Lung (tissue), 11 donors: ENCODE measurements at regions not wholly inside any gene's neighbourhood (a gene's known extent, or its start where the extent isn't known, plus 50 kb on each side); places are given as distances from the start of the nearest gene placed in this dataset.
"Not testable (repeated sequence)": the region's sequence is repeated elsewhere in the genome, so short reads cannot be mapped to it uniquely, and the experiment has no call there.

Experiments
- ATAC-seq: fragments of 200-7000 bp; cut with Tn5 transposase; one replicate; pipeline ENCODE4 v1.9.1; 2020; ENCODE audit warnings: moderate number of reproducible peaks; ENCODE audit not compliant: insufficient read depth, low FRiP score
- DNase-seq, 3 donors: peaks; one replicate each; pipeline ENCODE4 v3.0.0-alpha.2; 2013 to 2017
- H3K27ac ChIP-seq, 2 donors: one replicate each; pipeline ENCODE4 v1.5.1; 2013; ENCODE audit warnings: mild to moderate bottlenecking in 2 of 2, moderate library complexity in 2 of 2, control low read depth in 1 of 2, inconsistent platforms in 1 of 2, low read depth in 1 of 2, low read length in 1 of 2
- H3K27me3 ChIP-seq, 3 donors: one replicate each; pipeline ENCODE4 v1.5.1; 2013; ENCODE audit warnings: low read length in 2 of 3; ENCODE audit not compliant: control insufficient read depth in 3 of 3, insufficient read depth in 3 of 3
- H3K36me3 ChIP-seq, 4 donors: one replicate each; pipeline ENCODE4 v1.5.1; 2013; ENCODE audit warnings: low read length in 4 of 4, mild to moderate bottlenecking in 1 of 4, moderate library complexity in 1 of 4; ENCODE audit not compliant: control insufficient read depth in 4 of 4, insufficient read depth in 4 of 4
- H3K4me1 ChIP-seq, 5 donors: one replicate each; pipeline ENCODE4 v1.5.1; 2013; ENCODE audit warnings: low read length in 5 of 5, mild to moderate bottlenecking in 2 of 5, moderate library complexity in 1 of 5; ENCODE audit not compliant: control insufficient read depth in 5 of 5, insufficient read depth in 5 of 5
- H3K4me3 ChIP-seq: one replicate; pipeline ENCODE4 v1.5.1; 2013; ENCODE audit warnings: mild to moderate bottlenecking, control low read depth, moderate library complexity
- H3K9ac ChIP-seq, 2 donors: one replicate each; pipeline ENCODE4 v1.5.1; 2013; ENCODE audit warnings: low read length in 2 of 2, control low read depth in 1 of 2; ENCODE audit not compliant: insufficient read depth in 1 of 2
- H3K9me3 ChIP-seq, 4 donors: one replicate each; pipeline ENCODE4 v1.5.1; 2013; ENCODE audit warnings: low read length in 3 of 4, mild to moderate bottlenecking in 1 of 4, moderate library complexity in 1 of 4; ENCODE audit not compliant: control insufficient read depth in 4 of 4, insufficient read depth in 3 of 4
- WGBS, 2 donors: extraction: QIAGEN DNeasy Blood & Tissue Kit; methylation state at CpG; one replicate each; pipeline ENCODE4 v1.1.7; 2013; 5-methylcytosine and 5-hydroxymethylcytosine counted together
- TF ChIP-seq, protein P1 (sequence below): IDR thresholded peaks from 2 replicates; pipeline ENCODE4 v1.5.1; 2012; ENCODE audit warnings: mild to moderate bottlenecking; ENCODE audit errors: control extremely low read depth, extremely low read depth
- donor health status: control.
- donor health status: control.
- donor health status: Bipolar disorder and iron deficiency.
- donor health status: healthy.
- donor health status: DM: yes; HTN: yes; CAD: no.

DNA sequence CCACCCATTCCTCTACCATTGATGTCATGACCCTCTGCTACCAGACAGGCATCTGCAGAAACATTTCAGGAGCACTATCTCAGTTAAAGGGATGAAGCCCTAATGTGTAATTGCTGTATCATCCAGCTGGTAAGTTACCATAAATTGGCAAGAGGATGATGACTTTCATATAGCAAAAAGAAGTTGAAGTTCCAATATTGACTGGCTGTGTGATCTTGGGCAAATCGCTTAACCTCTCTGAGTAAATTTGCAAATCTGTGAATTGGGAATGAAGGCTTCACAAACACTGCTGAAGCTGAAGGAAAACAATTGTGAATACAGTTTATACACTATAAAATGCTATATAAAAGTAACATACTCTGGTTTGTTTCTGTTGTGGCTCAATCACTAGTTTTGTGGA is 89.5 kb upstream of the PHACTR1 start:
- Histone ChIP-seq H3K9me3 (no peaks in the 10 kb centered on the region), H3K27ac (no peak overlapping the region), H3K36me3 (no peaks in the 10 kb centered on the region), H3K9ac (no peak overlapping the region), H3K27me3 (no peaks in the 10 kb centered on the region), H3K4me3 (no peak overlapping the region), H3K4me1 (peaks cover 0 to 2% (median 0%) of the 10 kb centered on the region in 5 donors)
- TF ChIP-seq, protein P1, sequence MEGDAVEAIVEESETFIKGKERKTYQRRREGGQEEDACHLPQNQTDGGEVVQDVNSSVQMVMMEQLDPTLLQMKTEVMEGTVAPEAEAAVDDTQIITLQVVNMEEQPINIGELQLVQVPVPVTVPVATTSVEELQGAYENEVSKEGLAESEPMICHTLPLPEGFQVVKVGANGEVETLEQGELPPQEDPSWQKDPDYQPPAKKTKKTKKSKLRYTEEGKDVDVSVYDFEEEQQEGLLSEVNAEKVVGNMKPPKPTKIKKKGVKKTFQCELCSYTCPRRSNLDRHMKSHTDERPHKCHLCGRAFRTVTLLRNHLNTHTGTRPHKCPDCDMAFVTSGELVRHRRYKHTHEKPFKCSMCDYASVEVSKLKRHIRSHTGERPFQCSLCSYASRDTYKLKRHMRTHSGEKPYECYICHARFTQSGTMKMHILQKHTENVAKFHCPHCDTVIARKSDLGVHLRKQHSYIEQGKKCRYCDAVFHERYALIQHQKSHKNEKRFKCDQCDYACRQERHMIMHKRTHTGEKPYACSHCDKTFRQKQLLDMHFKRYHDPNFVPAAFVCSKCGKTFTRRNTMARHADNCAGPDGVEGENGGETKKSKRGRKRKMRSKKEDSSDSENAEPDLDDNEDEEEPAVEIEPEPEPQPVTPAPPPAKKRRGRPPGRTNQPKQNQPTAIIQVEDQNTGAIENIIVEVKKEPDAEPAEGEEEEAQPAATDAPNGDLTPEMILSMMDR, result no peak
- no peak for DNase-seq
- ATAC-seq, result no peak
- 95 to 97% methylated on average over 1 of the region's 1 CpG for WGBS, 2 donors

DNA sequence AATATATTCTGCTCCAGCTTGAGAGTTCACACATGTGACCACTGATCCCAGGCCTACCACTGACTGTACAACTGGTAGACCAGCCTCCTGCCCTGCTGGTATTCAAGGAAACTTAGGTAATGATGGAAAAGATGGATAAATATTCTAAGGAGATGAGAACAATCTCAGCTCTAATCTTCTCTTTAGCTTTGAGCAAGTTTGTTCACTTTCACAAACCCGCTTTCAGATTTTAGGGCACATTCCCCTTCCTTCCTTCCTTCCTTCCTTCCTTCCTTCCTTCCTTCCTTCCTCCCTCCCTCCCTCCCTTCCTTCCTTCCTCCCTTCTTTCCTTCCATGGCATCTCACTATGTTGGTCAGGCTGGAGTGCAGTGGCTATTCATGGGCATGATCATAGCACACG is 88.2 kb upstream of the PHACTR1 start:
- Histone ChIP-seq H3K36me3 (no peaks in the 10 kb centered on the region), H3K4me1 (no peaks in the 10 kb centered on the region), H3K4me3 (no peak overlapping the region), H3K9ac (no peak overlapping the region), H3K9me3 (no peaks in the 10 kb centered on the region), H3K27me3 (no peaks in the 10 kb centered on the region), H3K27ac (no peak overlapping the region)
- WGBS, 2 donors, result 90 to 94% methylated on average over 2 of the region's 2 CpGs
- DNase-seq, result no peak
- TF ChIP-seq, protein P1, result no peak
- ATAC-seq, result no peak

DNA sequence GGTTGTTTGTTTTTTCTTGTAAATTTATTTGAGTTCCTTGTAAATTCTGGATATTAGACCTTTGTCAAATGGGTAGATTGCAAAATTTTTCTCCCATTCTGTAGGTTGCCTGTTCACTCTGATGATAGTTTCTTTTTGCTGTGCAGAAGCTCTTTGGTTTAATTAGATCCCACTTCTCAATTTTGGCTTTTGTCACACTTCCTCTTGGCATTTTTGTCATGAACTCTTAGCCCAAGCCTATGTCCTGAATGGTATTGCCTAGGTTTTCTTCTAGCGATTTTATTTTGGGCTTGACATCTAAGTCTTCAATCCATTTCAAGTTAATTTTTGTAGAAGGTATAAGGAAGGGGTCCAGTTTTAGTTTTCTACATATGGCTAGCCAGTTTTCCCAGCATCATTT is 82.8 kb upstream of the PHACTR1 start:
- not testable (repeated sequence) for ATAC-seq, H3K36me3 ChIP-seq, H3K27me3 ChIP-seq, H3K9me3 ChIP-seq, H3K4me1 ChIP-seq, H3K4me3 ChIP-seq, DNase-seq, H3K9ac ChIP-seq, H3K27ac ChIP-seq
- WGBS, 2 donors, result 70 to 83% methylated on average over 1 of the region's 1 CpG

DNA sequence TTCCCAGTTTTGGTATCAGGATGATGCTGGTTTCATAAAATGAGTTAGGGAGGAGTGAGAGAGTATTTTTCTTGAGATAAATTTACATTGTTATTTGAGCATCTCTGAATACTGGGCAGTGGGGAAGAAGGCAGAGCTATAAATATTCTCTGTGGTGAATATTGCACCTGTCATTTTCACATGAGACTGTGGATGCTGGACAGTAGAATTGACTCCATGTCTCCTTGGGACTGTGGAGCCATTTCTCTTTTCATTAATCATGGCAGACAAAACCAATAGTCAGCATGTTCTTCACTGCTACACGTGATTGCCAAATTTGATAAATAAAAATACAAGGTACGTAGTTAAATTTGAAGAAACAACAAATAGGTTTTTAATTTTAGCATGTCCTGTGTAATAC is 81.2 kb upstream of the PHACTR1 start:
- ATAC-seq (no peak), DNase-seq (no peak)
- Histone ChIP-seq H3K9me3 (peaks cover 0 to 6% (median 0%) of the 10 kb centered on the region in 4 donors), H3K4me1 (no peaks in the 10 kb centered on the region), H3K36me3 (no peaks in the 10 kb centered on the region), H3K27ac (no peak overlapping the region), H3K4me3 (no peak overlapping the region), H3K27me3 (no peaks in the 10 kb centered on the region), H3K9ac (no peak overlapping the region)
- TF ChIP-seq, protein P1, result no peak
- 71 to 83% methylated on average over 2 of the region's 2 CpGs for WGBS, 2 donors
